Gastroesophageal sphincter (tissue), 3 donors: ENCODE measurements at regions not wholly inside any gene's neighbourhood (a gene's known extent, or its start where the extent isn't known, plus 50 kb on each side); places are given as distances from the start of the nearest gene placed in this dataset.

Experiments
- CTCF ChIP-seq, 4 experiments: fragments of 200-600 bp in 2 of 4; fragments of 450-650 bp in 2 of 4; sonication (generic) in 1 of 4; IDR thresholded peaks; one replicate each; pipeline ENCODE4 v1.5.1; 2017 to 2019; ENCODE audit warnings: antibody characterized with exemption in 4 of 4, mild to moderate bottlenecking in 2 of 4, moderate library complexity in 2 of 4
- EP300 ChIP-seq: sonication (generic); formaldehyde crosslinking; IDR thresholded peaks from one replicate; pipeline ENCODE4 v1.6.1; 2017; ENCODE audit warnings: antibody characterized with exemption, mild to moderate bottlenecking
- POLR2A ChIP-seq, 2 donors: fragments of 450-650 bp; IDR thresholded peaks; one replicate each; pipeline ENCODE4 v1.6.1; 2017; ENCODE audit warnings: antibody characterized with exemption in 2 of 2, mild to moderate bottlenecking in 2 of 2, moderate library complexity in 1 of 2

GRCh38 chr11:127950162-127950561 is 637.2 kb downstream of the ETS1 start:
- no peak for TF ChIP-seq CTCF (IDR thresholded peaks at IDR 0.05)
- TF ChIP-seq POLR2A (IDR thresholded peaks at IDR 0.05): no peak
- TF ChIP-seq EP300: no peak
